Astrocyte (in vitro differentiated cells and primary cell): ENCODE measurements at regions not wholly inside any gene's neighbourhood (a gene's known extent, or its start where the extent isn't known, plus 50 kb on each side); places are given as distances from the start of the nearest gene placed in this dataset.

Experiments
- DNase-seq: peaks from one replicate; pipeline ENCODE4 v3.0.0-alpha.2; 2010; ENCODE audit warnings: low read depth
- FAIRE-seq: peaks from 2 replicates; lab custom pipeline; 2011; peaks lifted over from hg19 to GRCh38; lab: Jason Lieb, UNC
- H2AFZ ChIP-seq: 2 replicates; pipeline ENCODE4 v1.6.0; 2012; ENCODE audit warnings: low read depth, low read length, inconsistent platforms
- H3K27ac ChIP-seq: 2 replicates; pipeline ENCODE4 v1.5.1; 2011; ENCODE audit warnings: low read depth, low read length, inconsistent platforms
- H3K27me3 ChIP-seq: 2 replicates; pipeline ENCODE4 v1.6.0; 2011; ENCODE audit warnings: low read length, inconsistent platforms; ENCODE audit not compliant: insufficient read depth
- H3K36me3 ChIP-seq: 2 replicates; pipeline ENCODE4 v1.5.1; 2011; ENCODE audit warnings: low read length, inconsistent platforms; ENCODE audit not compliant: insufficient read depth
- H3K4me1 ChIP-seq: 2 replicates; pipeline ENCODE4 v1.5.1; 2011; ENCODE audit warnings: low read length, inconsistent platforms; ENCODE audit not compliant: insufficient read depth
- H3K4me2 ChIP-seq: 2 replicates; pipeline ENCODE4 v1.6.0; 2012; ENCODE audit warnings: low read length, inconsistent platforms
- H3K4me3 ChIP-seq: 2 replicates; pipeline ENCODE4 v1.5.1; 2011; ENCODE audit warnings: low read depth, mild to moderate bottlenecking, low read length, inconsistent platforms; ENCODE audit not compliant: insufficient read depth
- H3K79me2 ChIP-seq: 2 replicates; pipeline ENCODE4 v1.6.0; 2012; ENCODE audit warnings: mild to moderate bottlenecking, low read length, inconsistent platforms; ENCODE audit not compliant: insufficient read depth
- H3K9ac ChIP-seq: 2 replicates; pipeline ENCODE4 v1.6.0; 2012; ENCODE audit warnings: mild to moderate bottlenecking, low read length, inconsistent platforms
- H3K9me3 ChIP-seq: 2 replicates; pipeline ENCODE4 v1.5.1; 2012; ENCODE audit warnings: low read depth, mild to moderate bottlenecking, low read length, inconsistent platforms; ENCODE audit not compliant: insufficient read depth
- H4K20me1 ChIP-seq: 2 replicates; pipeline ENCODE4 v1.6.0; 2012; ENCODE audit warnings: low read length, inconsistent platforms; ENCODE audit not compliant: insufficient read depth
- H3K27ac Mint-ChIP-seq: one replicate; pipeline ENCODE4 v1.8.0; 2021; ENCODE audit warnings: mild to moderate bottlenecking, mixed read lengths; ENCODE audit not compliant: unreplicated experiment
- H3K27me3 Mint-ChIP-seq: one replicate; pipeline ENCODE4 v1.8.0; 2021; ENCODE audit warnings: low read depth, mixed read lengths; ENCODE audit not compliant: unreplicated experiment
- H3K36me3 Mint-ChIP-seq: one replicate; pipeline ENCODE4 v1.8.0; 2021; ENCODE audit warnings: low read depth, mixed read lengths; ENCODE audit not compliant: unreplicated experiment
- H3K4me1 Mint-ChIP-seq: one replicate; pipeline ENCODE4 v1.8.0; 2021; ENCODE audit warnings: low read depth, mixed read lengths; ENCODE audit not compliant: unreplicated experiment
- H3K4me3 Mint-ChIP-seq: one replicate; pipeline ENCODE4 v1.8.0; 2021; ENCODE audit warnings: mild to moderate bottlenecking, moderate library complexity, mixed read lengths; ENCODE audit not compliant: unreplicated experiment
- H3K9me3 Mint-ChIP-seq: one replicate; pipeline ENCODE4 v1.8.0; 2021; ENCODE audit warnings: mild to moderate bottlenecking, mixed read lengths; ENCODE audit not compliant: unreplicated experiment
- CTCF ChIP-seq: IDR thresholded peaks from 2 replicates; pipeline ENCODE4 v1.5.1; 2011; ENCODE audit warnings: low read depth, mild to moderate bottlenecking, inconsistent platforms, low read length, moderate library complexity; ENCODE audit not compliant: insufficient read depth
- EZH2 ChIP-seq: IDR thresholded peaks from 2 replicates; pipeline ENCODE4 v1.6.1; 2012; ENCODE audit warnings: mild to moderate bottlenecking, low read length, inconsistent platforms; ENCODE audit not compliant: insufficient read depth

DNA sequence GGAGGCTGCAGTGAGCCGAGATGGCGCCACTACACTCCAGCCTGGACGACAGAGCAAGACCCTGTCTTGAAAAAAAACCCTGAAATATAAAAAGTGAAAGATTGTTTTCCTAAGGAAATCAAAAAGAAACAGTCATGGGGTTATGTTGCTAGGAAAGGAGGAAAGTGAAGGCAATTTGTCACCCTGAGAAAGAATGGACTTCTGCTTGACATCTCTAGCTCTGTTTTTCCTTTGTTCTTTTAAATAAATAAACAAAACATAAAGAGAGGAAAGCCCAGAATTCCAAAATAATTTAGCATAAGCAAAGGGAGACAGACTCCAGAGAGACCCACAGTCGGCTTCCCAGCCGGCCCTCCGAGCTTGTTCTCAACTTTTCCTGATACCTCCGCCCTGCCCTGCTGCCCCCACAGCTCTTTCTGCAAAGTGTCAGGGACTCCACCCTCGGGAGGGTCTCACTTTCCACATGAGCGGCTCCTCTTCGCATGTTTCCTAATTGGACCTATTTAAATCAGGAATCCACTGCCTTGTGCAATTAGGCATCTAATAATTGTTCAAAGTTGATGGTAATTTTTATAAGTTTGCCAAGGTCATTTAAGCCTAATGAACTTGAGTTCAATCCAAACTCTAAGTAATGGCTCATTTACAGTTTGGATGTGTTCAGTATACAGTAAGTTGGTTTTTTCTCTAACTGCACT is 49.8 kb upstream of the COPS8 start:
- FAIRE-seq (no peak), DNase-seq (no peak)
- H3K4me1 ChIP-seq: no peaks in the 10 kb centered on the region
- H3K4me1 Mint-ChIP-seq: no peaks in the 10 kb centered on the region
- TF ChIP-seq EZH2 (no peak), CTCF (no peak)
- no peaks in the 10 kb centered on the region for H3K79me2 ChIP-seq
- no peak overlapping the region for H3K4me2 ChIP-seq
- H3K27ac ChIP-seq: no peak overlapping the region
- H3K9ac ChIP-seq: no peak overlapping the region
- H3K9me3 Mint-ChIP-seq: peaks cover 5% of the 10 kb centered on the region
- no peak overlapping the region for H3K4me3 ChIP-seq
- H2AFZ ChIP-seq: no peak overlapping the region
- H4K20me1 ChIP-seq: no peaks in the 10 kb centered on the region
- no peaks in the 10 kb centered on the region for H3K36me3 Mint-ChIP-seq
- H3K27ac Mint-ChIP-seq: no peak overlapping the region
- H3K27me3 Mint-ChIP-seq: peaks cover 7% of the 10 kb centered on the region
- no peaks in the 10 kb centered on the region for H3K27me3 ChIP-seq
- H3K4me3 Mint-ChIP-seq: no peak overlapping the region
- no peaks in the 10 kb centered on the region for H3K36me3 ChIP-seq
- H3K9me3 ChIP-seq: no peaks in the 10 kb centered on the region
